HG02938 (cell line): ENCODE measurements at regions not wholly inside any gene's neighbourhood (a gene's known extent, or its start where the extent isn't known, plus 50 kb on each side); places are given as distances from the start of the nearest gene placed in this dataset.

Source experiments
- ATAC-seq: cut with Tn5 transposase; IDR thresholded peaks from one replicate; pipeline ENCODE4 v1.9.1; 2021; ENCODE audit warnings: mild to moderate bottlenecking, moderate library complexity; ENCODE audit not compliant: unreplicated experiment

- no peak for ATAC-seq
Observed at GRCh38 chrY:8151561-8151960, 1185.7 kb upstream of the TSPY4 start.

- no peak for ATAC-seq
Observed at GRCh38 chrY:8128578-8128977, 1208.7 kb upstream of the TSPY4 start.

GRCh38 chrY:8125907-8126571, 1211.2 kb upstream of the TSPY4 start:
- no peak for ATAC-seq

- no peak for ATAC-seq
Observed at GRCh38 chrY:8121825-8122224, 1210.3 kb upstream of the AMELY start.

- no peak for ATAC-seq
Observed at GRCh38 chrY:8094429-8094828, 1182.9 kb upstream of the AMELY start.

GRCh38 chrY:8092926-8093325, 1181.4 kb upstream of the AMELY start:
- ATAC-seq: no peak

- no peak for ATAC-seq
Observed at GRCh38 chrY:8085925-8086324, 1174.4 kb upstream of the AMELY start.

- no peak for ATAC-seq
Observed at GRCh38 chrY:8084192-8084591, 1172.6 kb upstream of the AMELY start.

- ATAC-seq: no peak
Observed at GRCh38 chrY:8081151-8081550, 1169.6 kb upstream of the AMELY start.

- no peak for ATAC-seq
Observed at GRCh38 chrY:8065220-8065619, 1153.7 kb upstream of the AMELY start.

GRCh38 chrY:8064500-8064899, 1152.9 kb upstream of the AMELY start:
- ATAC-seq: no peak

- ATAC-seq: no peak
Observed at GRCh38 chrY:8063973-8064372, 1152.4 kb upstream of the AMELY start.

- ATAC-seq: no peak
Observed at GRCh38 chrY:8058613-8059012, 1147.1 kb upstream of the AMELY start.

- no peak for ATAC-seq
Observed at GRCh38 chrY:8051340-8051739, 1139.8 kb upstream of the AMELY start.

GRCh38 chrY:8041238-8041637, 1129.7 kb upstream of the AMELY start:
- no peak for ATAC-seq

GRCh38 chrY:8036563-8036962, 1125.0 kb upstream of the AMELY start:
- no peak for ATAC-seq

GRCh38 chrY:8035653-8036052, 1124.1 kb upstream of the AMELY start:
- ATAC-seq: no peak

- no peak for ATAC-seq
Observed at GRCh38 chrY:8034673-8035072, 1123.1 kb upstream of the AMELY start.

- no peak for ATAC-seq
Observed at GRCh38 chrY:8033200-8033599, 1121.6 kb upstream of the AMELY start.

GRCh38 chrY:8020540-8020939, 1109.0 kb upstream of the AMELY start:
- ATAC-seq: no peak

- no peak for ATAC-seq
Observed at GRCh38 chrY:8011515-8011914, 1100.0 kb upstream of the AMELY start.

- ATAC-seq: peak; percentile 75
Observed at GRCh38 chrY:8004196-8004595, 1092.6 kb upstream of the AMELY start.

- no peak for ATAC-seq
Observed at GRCh38 chrY:7996726-7997125, 1085.2 kb upstream of the AMELY start.
